ENCODE measurements at regions not wholly inside any gene's neighbourhood (a gene's known extent, or its start where the extent isn't known, plus 50 kb on each side); places are given as distances from the start of the nearest gene placed in this dataset.
"Not testable (repeated sequence)": the region's sequence is repeated elsewhere in the genome, so short reads cannot be mapped to it uniquely, and the experiment has no call there.

GRCh38 chrX:46117234-46117633, 428.0 kb downstream of the ZNF674 start:
- dilution Hi-C loops (cut with MboI; ENCODE audit: extremely low pct_ligation_motif_present, low sequenced_read_pairs), result no loop called here
- no peak for FAIRE-seq
- DNase-seq (ENCODE audit: low read depth, low spot score), result no peak
- intact Hi-C loops (cut with micrococcal nuclease), result loop anchor here (10.0 kb wide), 1 partner anchor 292 kb away; no protein-coding TSS in a partner anchor
- CTCF ChIA-PET, result no interaction called here
- H2AFZ ChIP-seq (ENCODE audit: low read depth, low read length), result no peak overlapping the region
- no TSS peak for BruUV-seq (replicated peaks)
- H3K9me3 ChIP-seq (replicated peaks; ENCODE audit: control insufficient read depth, insufficient read depth, low read length), result no peaks in the 10 kb centered on the region
- H3K9me1 ChIP-seq (replicated peaks; ENCODE audit: control insufficient read depth, extremely low read depth, insufficient read depth, low read length), result no peaks in the 10 kb centered on the region
- no peak for TF ChIP-seq POLR2AphosphoS5 (IDR thresholded peaks at IDR 0.05; ENCODE audit: insufficient read depth, low read depth, low read length)
- TF ChIP-seq MYC (IDR thresholded peaks at IDR 0.05; ENCODE audit: low read depth, low read length), result no peak
- no peak for TF ChIP-seq POLR2A (IDR thresholded peaks at IDR 0.05; ENCODE audit: low read depth, low read length)
- no peak for TF ChIP-seq GATA2 (IDR thresholded peaks at IDR 0.05; ENCODE audit: insufficient read depth, insufficient read length, low read depth, low read length)
- no peak for TF ChIP-seq EZH2 (IDR thresholded peaks at IDR 0.05; ENCODE audit: borderline replicate concordance, low read depth, low read length, severe bottlenecking)
- no peak for TF ChIP-seq CTCF (IDR thresholded peaks at IDR 0.05; ENCODE audit: extremely low read depth in 1 of 2, insufficient read depth in 1 of 2, low read depth in 1 of 2, low read length in 2 of 2)
- no peak for TF ChIP-seq JUN (IDR thresholded peaks at IDR 0.05; ENCODE audit: borderline replicate concordance, insufficient read depth, insufficient read length, low read depth)
- no peak for TF ChIP-seq MAX (IDR thresholded peaks at IDR 0.05; ENCODE audit: insufficient read depth, insufficient read length)
- TF ChIP-seq FOS (IDR thresholded peaks at IDR 0.05; ENCODE audit: borderline replicate concordance, insufficient read depth, low read length), result no peak
- H3K27me3 ChIP-seq (ENCODE audit: control insufficient read depth in 2 of 2, insufficient read depth in 2 of 2, low read length in 2 of 2), result no peaks in the 10 kb centered on the region
- H3K4me3 ChIP-seq (replicated peaks in 1 of 3; ENCODE audit: insufficient read depth in 1 of 3, low read depth in 1 of 3, low read length in 3 of 3), result no peak overlapping the region
- H3K4me2 ChIP-seq (ENCODE audit: insufficient read depth, low read length), result no peak overlapping the region
- H4K20me1 ChIP-seq (replicated peaks; ENCODE audit: control insufficient read depth, extremely low read depth, insufficient read depth, low read length), result no peaks in the 10 kb centered on the region
- no peak overlapping the region for H3K9ac ChIP-seq (replicated peaks; ENCODE audit: extremely low read depth, insufficient read depth, low read length)
- H3K79me2 ChIP-seq (ENCODE audit: control insufficient read depth, insufficient read depth, low read length), result no peaks in the 10 kb centered on the region
- POLR2A ChIA-PET, result no interaction called here
- H3K27ac ChIP-seq (ENCODE audit: insufficient read depth, low read depth, low read length), result no peak overlapping the region
- no peaks in the 10 kb centered on the region for H3K36me3 ChIP-seq (ENCODE audit: control insufficient read depth in 2 of 2, extremely low read depth in 1 of 2, insufficient read depth in 2 of 2, low read length in 2 of 2)
- H3K4me1 ChIP-seq (ENCODE audit: control insufficient read depth, extremely low read depth, insufficient read depth, low read length), result no peaks in the 10 kb centered on the region

GRCh38 chrX:46087310-46087709, 457.9 kb downstream of the ZNF674 start:
- CTCF ChIA-PET; H3K4me3 ChIP-seq (replicated peaks in 1 of 3; ENCODE audit: insufficient read depth in 1 of 3, low read depth in 1 of 3, low read length in 3 of 3); H4K20me1 ChIP-seq (replicated peaks; ENCODE audit: control insufficient read depth, extremely low read depth, insufficient read depth, low read length); H2AFZ ChIP-seq (ENCODE audit: low read depth, low read length); H3K9me1 ChIP-seq (replicated peaks; ENCODE audit: control insufficient read depth, extremely low read depth, insufficient read depth, low read length); H3K4me1 ChIP-seq (ENCODE audit: control insufficient read depth, extremely low read depth, insufficient read depth, low read length); FAIRE-seq; H3K4me2 ChIP-seq (ENCODE audit: insufficient read depth, low read length); POLR2A ChIA-PET; H3K36me3 ChIP-seq (ENCODE audit: control insufficient read depth in 2 of 2, extremely low read depth in 1 of 2, insufficient read depth in 2 of 2, low read length in 2 of 2); DNase-seq (ENCODE audit: low read depth, low spot score); intact Hi-C loops (cut with micrococcal nuclease); H3K9ac ChIP-seq (replicated peaks; ENCODE audit: extremely low read depth, insufficient read depth, low read length); dilution Hi-C loops (cut with MboI; ENCODE audit: extremely low pct_ligation_motif_present, low sequenced_read_pairs); H3K79me2 ChIP-seq (ENCODE audit: control insufficient read depth, insufficient read depth, low read length); H3K27me3 ChIP-seq (ENCODE audit: control insufficient read depth in 2 of 2, insufficient read depth in 2 of 2, low read length in 2 of 2); BruUV-seq (replicated peaks); H3K27ac ChIP-seq (ENCODE audit: insufficient read depth, low read depth, low read length); H3K9me3 ChIP-seq (replicated peaks; ENCODE audit: control insufficient read depth, insufficient read depth, low read length): not testable (repeated sequence)

GRCh38 chrX:46080121-46080520, 465.1 kb downstream of the ZNF674 start:
- H3K79me2 ChIP-seq (ENCODE audit: control insufficient read depth, insufficient read depth, low read length); H3K4me1 ChIP-seq (ENCODE audit: control insufficient read depth, extremely low read depth, insufficient read depth, low read length); H3K27me3 ChIP-seq (ENCODE audit: control insufficient read depth in 2 of 2, insufficient read depth in 2 of 2, low read length in 2 of 2); DNase-seq (ENCODE audit: low read depth, low spot score); H2AFZ ChIP-seq (ENCODE audit: low read depth, low read length); POLR2A ChIA-PET; CTCF ChIA-PET; H3K9me3 ChIP-seq (replicated peaks; ENCODE audit: control insufficient read depth, insufficient read depth, low read length); FAIRE-seq; H4K20me1 ChIP-seq (replicated peaks; ENCODE audit: control insufficient read depth, extremely low read depth, insufficient read depth, low read length); H3K9me1 ChIP-seq (replicated peaks; ENCODE audit: control insufficient read depth, extremely low read depth, insufficient read depth, low read length); BruUV-seq (replicated peaks); H3K4me2 ChIP-seq (ENCODE audit: insufficient read depth, low read length); H3K36me3 ChIP-seq (ENCODE audit: control insufficient read depth in 2 of 2, extremely low read depth in 1 of 2, insufficient read depth in 2 of 2, low read length in 2 of 2); intact Hi-C loops (cut with micrococcal nuclease); H3K27ac ChIP-seq (ENCODE audit: insufficient read depth, low read depth, low read length); H3K4me3 ChIP-seq (replicated peaks in 1 of 3; ENCODE audit: insufficient read depth in 1 of 3, low read depth in 1 of 3, low read length in 3 of 3); dilution Hi-C loops (cut with MboI; ENCODE audit: extremely low pct_ligation_motif_present, low sequenced_read_pairs); H3K9ac ChIP-seq (replicated peaks; ENCODE audit: extremely low read depth, insufficient read depth, low read length): not testable (repeated sequence)
